HG03066 (cell line): ENCODE measurements at regions not wholly inside any gene's neighbourhood (a gene's known extent, or its start where the extent isn't known, plus 50 kb on each side); places are given as distances from the start of the nearest gene placed in this dataset.
"Not testable (repeated sequence)": the region's sequence is repeated elsewhere in the genome, so short reads cannot be mapped to it uniquely, and the experiment has no call there.

Experiments
- ATAC-seq: cut with Tn5 transposase; IDR thresholded peaks from one replicate; pipeline ENCODE4 v1.9.1; 2021; ENCODE audit warnings: low read depth; ENCODE audit not compliant: unreplicated experiment

DNA sequence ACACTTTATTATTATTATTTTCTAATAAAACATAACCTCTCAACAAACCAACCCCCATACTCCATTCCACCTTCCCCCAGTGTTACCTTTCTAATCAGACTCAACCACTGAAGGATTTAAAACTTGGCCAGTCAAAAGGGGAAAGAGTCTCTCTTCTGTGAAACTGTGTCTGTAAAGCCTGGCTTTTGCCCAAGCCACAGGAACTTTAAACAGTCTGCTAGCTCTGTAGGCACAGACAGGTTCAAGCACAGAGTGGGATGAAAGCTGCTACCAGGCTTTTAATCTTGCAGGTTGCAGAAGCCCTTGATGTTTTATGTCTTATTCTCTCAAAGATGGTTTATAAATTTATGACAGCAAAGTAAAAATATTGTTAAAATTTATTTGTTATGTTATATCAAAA, 585.7 kb downstream of the TENT5A start:
- ATAC-seq: no peak

DNA sequence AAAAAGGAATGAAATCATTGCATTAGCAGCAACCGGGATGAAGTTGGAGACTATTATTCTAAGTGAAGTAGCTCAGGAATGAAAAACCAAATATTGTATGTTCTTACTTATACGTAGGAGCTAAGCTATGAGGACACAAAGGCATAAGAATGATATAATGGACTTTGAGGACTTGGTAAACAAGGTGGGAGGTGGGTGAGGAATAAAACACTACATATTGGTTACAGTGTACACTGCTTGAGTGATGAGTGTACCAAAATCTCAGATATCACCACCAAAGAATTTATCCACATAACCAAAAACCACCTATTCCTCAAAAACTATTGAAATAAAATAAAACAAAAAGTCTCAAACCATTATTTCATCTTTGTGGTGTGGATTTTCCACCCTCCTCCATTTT, 593.5 kb downstream of the TENT5A start:
- no peak for ATAC-seq

DNA sequence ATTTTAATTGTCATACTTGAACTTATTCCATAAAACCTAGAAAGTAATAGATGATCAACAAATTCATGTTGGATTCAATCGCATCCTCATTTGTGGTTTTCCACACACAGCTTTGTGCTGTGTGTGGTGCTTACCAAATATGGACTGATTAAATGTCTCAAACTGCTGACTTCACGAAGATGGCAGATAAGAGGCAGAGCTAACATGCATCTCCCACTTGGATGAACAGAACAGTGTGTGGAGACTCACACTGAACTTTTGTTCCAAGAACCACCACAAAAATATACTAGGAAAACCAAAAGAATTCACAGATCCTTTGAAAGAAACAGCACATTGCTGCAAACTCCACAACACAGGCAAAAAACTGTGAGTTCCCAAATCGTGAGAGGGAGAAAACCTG, 603.7 kb downstream of the TENT5A start:
- ATAC-seq: no peak

DNA sequence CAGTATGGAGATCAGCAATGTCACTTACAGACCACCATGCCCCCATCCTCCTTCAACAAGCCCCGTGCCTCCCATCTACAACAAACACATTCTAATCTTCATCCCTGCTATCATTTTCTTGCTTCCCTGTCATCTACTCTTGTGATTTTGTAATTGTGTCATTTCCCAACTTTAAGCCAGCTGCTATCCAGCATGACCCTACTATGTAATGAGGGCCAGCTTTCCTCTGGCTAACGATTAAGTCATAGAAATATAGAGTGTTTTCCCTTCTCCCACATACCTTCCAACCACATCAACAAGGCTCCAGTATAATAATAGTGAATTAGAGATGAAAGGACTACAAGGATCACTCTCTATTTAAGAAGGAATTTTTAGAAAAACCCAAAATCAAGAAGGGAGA, 607.0 kb downstream of the TENT5A start:
- no peak for ATAC-seq

DNA sequence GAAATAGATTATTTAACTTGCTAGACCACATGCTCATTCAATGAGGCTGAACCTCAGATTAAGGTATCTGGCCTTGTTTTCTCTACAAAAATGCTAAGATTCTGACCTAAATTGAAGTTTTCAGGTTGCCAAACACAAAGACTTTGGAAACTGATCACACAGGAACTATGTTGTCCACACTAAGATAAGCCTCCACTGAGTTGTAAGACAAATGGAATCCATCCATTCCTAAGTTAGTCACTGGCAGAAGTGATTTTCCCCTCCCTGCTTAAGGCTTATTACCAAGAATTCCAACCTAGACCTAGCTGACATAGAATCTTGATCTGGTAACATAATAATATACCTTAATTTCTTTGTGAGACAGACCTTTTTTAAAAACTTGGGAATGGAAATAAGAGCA, 608.1 kb downstream of the TENT5A start:
- no peak for ATAC-seq

DNA sequence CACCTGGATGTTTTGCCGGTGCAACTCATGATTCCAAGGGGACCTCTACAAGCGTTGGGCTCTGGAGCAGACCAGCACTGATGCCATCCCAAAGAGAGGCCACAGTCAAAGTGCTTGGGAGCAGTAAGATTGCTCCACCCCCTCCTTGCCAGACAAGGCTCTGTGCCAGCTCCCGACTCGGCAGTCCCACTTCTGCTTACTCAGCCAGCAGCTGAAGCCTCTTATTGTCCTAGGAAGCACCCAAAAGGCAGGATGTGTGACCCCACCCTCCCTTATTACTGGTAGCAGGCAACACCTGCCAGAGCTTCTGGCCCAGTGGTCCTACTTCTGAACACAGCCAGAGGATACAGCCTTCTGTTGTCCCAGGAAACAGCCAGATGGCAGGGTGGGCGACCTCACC, 614.2 kb downstream of the TENT5A start:
- ATAC-seq: no peak

DNA sequence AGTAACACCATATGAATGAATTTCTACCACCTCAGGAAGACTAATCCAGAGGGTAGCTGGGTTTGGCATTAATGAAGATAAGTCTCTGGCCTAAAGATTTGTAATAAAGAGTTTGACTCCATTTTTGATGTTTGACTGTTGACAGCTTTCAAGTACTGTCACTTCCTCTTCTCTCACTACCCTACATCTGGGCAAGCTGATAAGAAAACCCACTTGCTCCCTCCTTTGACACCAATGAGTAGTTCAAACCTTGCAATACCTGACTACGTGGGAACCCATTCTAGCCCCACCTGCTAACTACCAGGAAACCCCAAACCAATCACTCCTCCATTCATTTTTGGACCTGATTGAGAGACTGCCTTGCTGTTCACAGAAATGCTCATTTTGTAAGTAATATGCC, 621.5 kb downstream of the TENT5A start:
- no peak for ATAC-seq

DNA sequence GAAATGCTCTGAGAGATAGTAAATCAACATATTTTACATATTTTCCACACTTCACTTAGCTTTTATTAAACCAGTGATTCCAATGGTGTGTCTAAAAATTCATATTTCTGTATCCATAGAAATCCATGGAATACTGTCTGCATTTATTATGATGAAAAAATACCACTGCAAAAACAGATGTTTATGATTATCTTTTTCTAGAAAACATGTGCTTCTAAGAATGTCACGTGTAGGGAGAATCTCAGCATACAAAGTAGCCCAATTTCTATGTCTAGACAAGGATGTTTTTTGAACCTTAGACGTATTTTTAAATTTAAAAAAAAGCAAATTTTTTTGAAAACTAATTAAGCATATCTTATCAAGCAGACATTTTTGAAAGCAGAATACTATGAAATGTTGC, 622.4 kb downstream of the TENT5A start:
- no peak for ATAC-seq

DNA sequence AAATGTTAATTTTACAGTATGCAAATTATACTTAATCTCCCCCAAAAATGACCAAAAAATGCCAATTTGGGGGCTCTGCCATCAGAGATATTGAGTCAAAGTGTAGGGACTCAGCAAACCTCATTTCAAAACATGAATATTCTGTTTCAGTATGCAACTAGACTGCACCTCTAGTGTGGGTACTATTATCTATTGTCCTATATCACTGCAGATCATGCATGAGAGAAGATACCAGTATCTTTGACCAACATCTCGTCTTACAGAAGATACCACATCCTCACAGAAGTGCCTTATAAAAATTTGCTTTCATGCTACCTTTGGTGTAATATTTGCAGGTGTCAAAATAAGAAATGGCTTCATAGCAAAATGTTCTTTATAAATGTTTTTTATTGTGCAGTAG, 623.8 kb downstream of the TENT5A start:
- no peak for ATAC-seq

DNA sequence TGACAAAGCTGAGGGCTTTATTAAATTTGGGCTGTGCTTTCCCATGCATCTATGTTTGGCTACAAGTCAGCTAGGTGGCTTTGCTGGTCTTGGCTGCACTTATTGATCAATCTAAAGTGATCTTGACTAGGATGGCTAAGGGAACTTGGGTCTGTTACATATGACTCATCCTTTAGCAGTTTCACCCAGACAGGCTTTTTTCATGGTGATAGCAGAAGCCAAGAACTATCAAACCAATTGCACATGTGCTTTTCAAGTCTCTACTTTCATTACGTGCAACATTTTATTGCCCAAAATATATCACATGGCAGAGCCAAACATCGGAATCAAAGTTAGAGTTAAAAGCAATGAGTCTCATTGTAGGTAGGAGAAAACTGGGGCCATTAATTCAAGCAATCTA, 626.3 kb downstream of the TENT5A start:
- no peak for ATAC-seq

DNA sequence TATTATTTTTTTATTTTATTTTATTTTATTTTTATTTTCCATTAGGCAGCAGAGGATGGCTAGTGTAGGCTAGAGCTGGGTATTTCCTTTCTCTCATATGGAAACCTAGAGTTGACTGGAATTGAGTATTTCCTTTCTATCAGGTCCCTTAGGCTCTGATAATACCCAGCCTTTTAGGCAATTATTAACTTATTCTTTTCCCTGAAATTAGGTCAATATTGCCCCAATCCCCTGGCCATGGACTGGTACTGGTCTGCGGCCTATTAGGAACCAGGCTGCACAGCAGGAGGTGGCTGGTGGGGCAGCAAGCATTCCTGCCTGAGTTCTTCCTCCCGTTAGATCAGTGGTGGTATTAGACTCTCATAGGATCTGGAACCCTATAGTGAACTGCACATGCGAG, 632.2 kb downstream of the TENT5A start:
- ATAC-seq: no peak

DNA sequence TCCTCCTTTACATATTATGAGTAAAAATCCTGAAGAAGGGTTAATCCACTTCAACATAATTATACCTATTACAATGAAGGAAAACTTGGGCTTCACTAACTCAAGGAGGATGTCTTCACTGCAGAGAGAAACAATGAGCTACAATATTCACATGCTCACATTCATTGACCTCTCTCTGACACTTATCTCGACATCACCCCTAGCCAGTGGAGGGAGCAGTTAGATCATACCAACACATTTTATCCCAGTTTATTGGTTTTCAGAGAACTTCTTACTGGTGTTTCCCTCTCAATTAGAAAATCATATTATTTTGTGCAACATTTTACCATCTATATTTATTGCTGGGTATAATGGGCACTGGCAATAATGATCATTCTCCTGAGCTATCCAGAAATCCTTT, 646.5 kb downstream of the TENT5A start:
- ATAC-seq: no peak

DNA sequence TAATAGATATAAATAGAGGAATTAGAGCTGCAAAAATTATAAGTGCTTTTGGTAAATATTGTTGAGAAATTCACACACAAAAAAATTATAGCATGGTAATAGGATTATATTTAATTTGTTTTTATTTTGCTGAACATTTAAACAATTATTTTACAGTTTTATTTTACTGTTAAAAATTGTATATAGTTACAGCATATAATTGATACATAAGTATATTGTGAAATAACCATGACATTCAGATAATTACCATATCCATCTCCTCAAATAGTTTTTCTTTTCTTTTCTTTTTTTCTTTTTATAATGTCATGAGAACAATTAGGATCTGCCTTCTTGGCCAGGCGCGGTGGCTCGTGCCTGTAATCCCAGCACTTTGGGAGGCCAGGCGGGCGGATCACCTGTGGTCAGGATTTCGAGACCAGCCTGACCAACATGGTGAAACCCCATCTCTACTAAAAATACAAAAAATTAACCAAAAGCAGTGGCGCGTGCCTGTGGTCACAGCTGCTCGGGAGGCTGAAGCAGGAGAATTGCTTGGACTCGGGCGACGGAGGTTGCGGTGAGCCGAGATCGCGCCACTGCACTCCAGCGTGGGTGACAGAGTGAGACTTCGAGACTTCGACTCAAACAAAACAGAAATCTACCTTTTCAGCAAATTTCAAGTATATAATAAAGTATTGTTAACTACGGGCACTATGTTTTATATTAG, 654.2 kb downstream of the TENT5A start:
- no peak for ATAC-seq

DNA sequence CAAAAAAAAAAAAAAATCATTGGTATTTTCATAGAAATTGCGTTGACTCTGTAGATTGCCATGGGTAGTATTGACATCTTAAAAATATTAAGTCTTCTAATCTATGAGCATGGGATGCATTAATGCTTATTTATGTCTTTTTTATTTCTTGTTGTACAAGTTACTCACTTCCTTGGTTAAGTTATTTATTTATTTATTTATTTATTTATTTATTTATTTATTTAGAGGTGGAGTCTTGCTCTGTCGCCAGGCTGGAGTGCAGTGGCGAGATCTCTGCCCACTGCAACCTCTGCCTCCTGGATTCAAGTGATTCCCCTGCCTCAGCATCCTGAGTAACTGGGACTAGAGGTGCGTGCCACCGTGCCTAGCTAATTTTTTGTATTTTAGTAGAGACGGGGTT, 656.0 kb downstream of the TENT5A start:
- not testable (repeated sequence) for ATAC-seq

DNA sequence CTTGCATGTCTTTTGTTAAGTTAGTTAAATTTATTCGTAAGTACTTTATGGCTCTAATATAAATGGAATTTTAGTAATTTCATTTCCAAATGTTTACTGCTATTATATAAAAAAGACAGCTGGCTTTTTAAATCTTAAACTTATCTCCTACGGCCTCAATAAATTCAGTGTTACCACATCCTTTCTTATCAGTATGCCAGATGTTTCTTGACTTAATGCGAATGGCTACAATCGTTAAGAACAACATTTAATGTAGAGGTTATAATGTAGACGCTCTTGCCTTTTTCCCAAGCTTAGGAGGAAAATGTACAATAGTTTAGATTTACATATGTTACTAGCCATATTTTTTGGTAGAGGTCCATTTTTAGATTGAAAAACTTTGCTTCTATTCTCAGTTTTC, 659.4 kb downstream of the TENT5A start:
- ATAC-seq: no peak

DNA sequence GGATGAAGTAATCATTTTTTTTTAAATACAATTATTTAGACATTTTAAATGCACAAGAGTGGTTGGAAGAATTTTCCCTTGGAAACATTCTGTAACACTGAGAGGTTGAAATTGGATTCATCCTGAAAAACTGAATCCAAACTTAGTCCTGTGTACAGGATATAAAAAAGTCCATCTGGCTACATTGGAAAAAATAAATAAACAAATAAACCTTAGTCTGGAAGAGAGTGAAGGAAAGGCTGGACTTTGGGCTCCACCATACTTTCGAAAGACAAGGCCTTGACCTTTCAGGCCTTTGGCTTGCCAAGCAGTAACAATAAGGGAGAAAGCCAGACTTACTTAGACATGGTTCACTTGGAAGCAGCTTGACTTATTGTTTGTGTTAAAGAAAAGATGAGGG, 664.3 kb downstream of the TENT5A start:
- no peak for ATAC-seq

DNA sequence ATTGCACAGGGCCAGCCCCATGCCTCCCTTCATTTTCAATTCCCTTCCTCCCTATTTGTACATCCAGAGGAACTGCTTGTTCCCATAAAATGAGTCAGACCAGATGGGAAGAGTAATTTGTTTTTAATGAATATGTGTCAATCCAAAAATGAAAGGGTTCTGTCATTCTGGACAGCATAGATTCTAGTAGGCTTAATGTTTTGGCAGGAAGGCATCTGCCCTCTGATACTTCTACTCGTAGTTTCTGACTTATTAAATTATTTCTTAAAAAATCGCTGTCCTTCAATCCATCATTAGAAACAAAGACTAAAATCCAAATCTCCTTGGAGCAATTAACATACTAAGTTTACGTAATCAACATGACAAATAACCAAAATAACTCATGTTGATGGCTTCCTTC, 665.5 kb downstream of the TENT5A start:
- ATAC-seq: no peak

DNA sequence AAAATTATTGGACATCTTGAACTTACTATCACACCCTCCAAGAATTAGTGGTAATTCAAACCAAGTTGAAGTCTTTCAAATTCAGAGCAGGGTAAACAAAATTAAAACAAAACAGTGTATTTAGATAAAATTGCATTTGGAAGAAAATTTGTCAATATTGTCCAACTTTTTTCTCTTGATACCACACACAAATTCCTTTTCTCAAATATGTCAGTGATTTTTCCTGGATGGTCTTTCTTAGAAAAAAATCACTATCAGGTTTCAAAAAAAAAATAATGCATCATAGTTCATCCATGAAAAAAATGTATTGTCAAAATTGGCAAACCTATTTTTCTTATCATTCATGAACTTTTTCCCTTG, 667.1 kb downstream of the TENT5A start:
- ATAC-seq: no peak

DNA sequence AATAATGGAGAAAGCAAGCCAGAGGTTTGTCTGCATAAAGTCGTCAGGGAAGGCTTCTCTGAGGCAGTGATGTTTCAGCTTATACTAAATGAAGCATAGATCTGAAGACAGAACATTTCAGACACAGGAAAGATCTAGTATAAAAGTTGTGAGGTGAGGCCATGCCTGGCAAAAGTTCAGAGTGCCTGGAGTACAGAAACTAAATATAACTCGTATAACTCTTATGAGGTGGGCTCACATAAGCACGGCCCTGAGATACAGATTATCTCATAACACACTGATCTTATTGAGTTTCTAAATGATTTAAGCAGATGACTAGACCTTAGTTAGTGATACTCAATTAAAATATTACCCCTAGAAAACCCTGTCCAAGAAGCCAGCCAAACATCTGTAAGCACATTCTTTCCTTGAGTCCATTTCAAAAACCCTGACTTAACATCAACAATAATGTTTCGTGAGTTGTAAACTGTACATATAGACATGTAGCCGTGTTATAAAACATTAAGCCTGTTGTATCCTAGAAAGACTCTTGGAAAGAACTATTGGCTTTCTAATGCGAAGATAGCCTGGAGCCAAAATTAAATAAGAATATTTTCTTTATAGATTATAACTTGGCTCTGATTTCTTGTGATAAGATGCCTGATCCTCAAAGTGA, 667.6 kb downstream of the TENT5A start:
- ATAC-seq: no peak

DNA sequence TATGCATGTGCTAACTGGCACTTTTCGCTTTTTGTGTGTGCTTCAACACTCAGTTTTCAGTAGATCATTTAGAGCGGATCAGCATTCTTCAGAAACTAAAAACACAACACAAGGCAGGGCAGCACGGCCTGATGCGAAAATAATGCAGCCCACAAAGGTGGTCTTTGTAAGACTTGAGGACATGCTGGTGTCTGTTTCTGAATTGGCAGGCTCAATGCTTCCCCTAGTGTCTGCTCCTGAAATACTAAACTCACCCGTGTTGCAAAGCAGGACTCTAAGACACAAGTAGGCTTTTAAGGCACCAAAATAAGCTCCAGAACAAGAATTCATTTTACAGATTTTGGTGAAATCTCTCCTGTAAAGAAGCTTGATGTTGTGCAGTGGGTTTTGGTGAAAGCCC, 676.5 kb downstream of the TENT5A start:
- ATAC-seq: no peak

DNA sequence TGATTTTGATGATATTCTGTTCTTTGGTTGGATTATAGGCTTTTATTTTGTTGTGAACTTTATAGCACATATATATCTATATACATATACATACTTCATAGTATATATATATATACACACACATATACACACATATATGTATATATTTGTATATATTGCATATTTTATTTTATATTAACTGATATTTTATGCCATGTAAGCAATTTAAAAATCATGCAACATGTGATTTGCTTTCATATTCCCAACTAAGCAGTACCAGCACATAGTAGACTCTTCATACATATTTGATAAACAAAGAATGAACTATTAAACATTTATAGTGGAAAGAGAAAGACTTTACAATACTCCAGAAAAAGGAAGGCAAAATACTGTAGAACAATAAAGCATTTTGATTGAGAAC, 679.2 kb downstream of the TENT5A start:
- ATAC-seq: no peak

DNA sequence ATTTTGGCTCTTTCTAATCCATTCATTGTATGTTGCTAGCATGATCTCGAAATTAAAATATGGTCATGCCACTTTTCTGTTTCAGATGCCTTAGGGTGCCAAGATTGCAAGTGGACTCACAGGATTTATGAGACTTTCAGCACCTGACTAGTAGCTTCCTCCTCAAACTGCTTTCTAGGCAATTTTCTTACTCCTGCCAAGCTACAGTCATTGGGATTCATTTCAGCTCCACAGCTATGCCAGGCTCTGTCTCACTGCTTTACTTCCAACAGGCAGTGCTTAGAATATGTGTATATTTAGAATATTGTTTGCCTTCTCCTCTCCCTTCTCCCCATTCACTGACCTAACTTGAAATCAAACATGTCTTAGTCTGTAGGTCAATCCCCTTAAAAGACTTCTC, 681.4 kb downstream of the TENT5A start:
- ATAC-seq: no peak

DNA sequence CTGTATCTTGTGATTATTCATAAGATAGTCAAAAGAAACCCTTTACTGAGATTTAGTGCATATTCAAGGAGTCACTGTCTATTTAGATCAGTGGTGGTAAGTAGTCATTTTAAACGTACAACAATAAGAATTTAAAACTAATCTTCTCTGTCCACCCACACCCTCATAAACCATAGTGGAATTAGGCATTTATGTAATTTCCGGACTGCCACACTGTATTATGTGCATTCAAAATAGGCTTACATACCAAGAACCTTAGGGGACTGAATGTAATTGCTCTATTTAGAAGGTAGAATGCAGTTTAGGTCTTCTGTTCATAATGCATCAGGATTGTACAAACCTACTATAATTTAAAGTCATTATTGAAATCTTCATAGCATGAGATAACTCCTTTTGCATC, 685.4 kb downstream of the TENT5A start:
- ATAC-seq: no peak
